A673 (cell line): ENCODE measurements at regions not wholly inside any gene's neighbourhood (a gene's known extent, or its start where the extent isn't known, plus 50 kb on each side); places are given as distances from the start of the nearest gene placed in this dataset.

Experiments used
- BruUV-seq: library from RNA; stranded (reverse); fragments of 400-500 nt; replicated peaks from 2 replicates; lab custom pipeline; 2021; lab: Mats Ljungman, UMichigan
- CTCF ChIA-PET: fragments of 300-600 bp; sonication (Branson Sonifier 250); formaldehyde crosslinking; loops from one replicate; lab custom pipeline; 2022; ENCODE audit warnings: antibody characterized with exemption; lab: Charles Lee
- POLR2A ChIA-PET: fragments of 300-600 bp; sonication (Branson Sonifier 250); formaldehyde crosslinking; loops from one replicate; lab custom pipeline; 2022; ENCODE audit warnings: antibody characterized with exemption; ENCODE audit not compliant: low non-redundant PET; lab: Charles Lee
- DNase-seq: peaks from one replicate; pipeline ENCODE4 v3.0.0-alpha.2; 2015; ENCODE audit warnings: low spot score
- H3K27ac ChIP-seq: fragments of 200-600 bp; sonication (generic); 2 replicates; pipeline ENCODE4 v1.5.1; 2016; ENCODE audit warnings: mixed run types, low read depth, mild to moderate bottlenecking, mixed read lengths, antibody characterized with exemption, low read length; ENCODE audit not compliant: poor library complexity, severe bottlenecking
- H3K27me3 ChIP-seq: fragments of 200-600 bp; sonication (generic); replicated peaks from 2 replicates; pipeline ENCODE4 v1.6.1; 2017; ENCODE audit warnings: mixed run types, low read depth, mild to moderate bottlenecking, mixed read lengths, antibody characterized with exemption, low read length; ENCODE audit not compliant: insufficient read depth, poor library complexity
- H3K36me3 ChIP-seq: fragments of 200-600 bp; sonication (generic); 2 replicates; pipeline ENCODE4 v1.6.1; 2016; ENCODE audit warnings: mixed run types, mild to moderate bottlenecking, mixed read lengths, antibody characterized with exemption, low read length; ENCODE audit not compliant: insufficient read depth, poor library complexity, severe bottlenecking
- H3K4me1 ChIP-seq: fragments of 200-600 bp; sonication (generic); 2 replicates; pipeline ENCODE4 v1.6.1; 2017; ENCODE audit warnings: mixed run types, mild to moderate bottlenecking, mixed read lengths, antibody characterized with exemption, low read length; ENCODE audit not compliant: insufficient read depth, poor library complexity, severe bottlenecking
- H3K4me3 ChIP-seq: fragments of 200-600 bp; sonication (generic); 2 replicates; pipeline ENCODE4 v1.5.1; 2016; ENCODE audit warnings: low read depth, mixed run types, mild to moderate bottlenecking, mixed read lengths, low read length; ENCODE audit not compliant: poor library complexity, severe bottlenecking
- H3K9me3 ChIP-seq: fragments of 200-600 bp; sonication (generic); 2 replicates; pipeline ENCODE4 v1.6.1; 2016; ENCODE audit warnings: mixed run types, low read depth, mild to moderate bottlenecking, mixed read lengths, antibody characterized with exemption, low read length; ENCODE audit not compliant: poor library complexity, severe bottlenecking
- EZH2 ChIP-seq: fragments of 200-600 bp; sonication (generic); IDR thresholded peaks from 2 replicates; pipeline ENCODE4 v1.6.1; 2017; ENCODE audit warnings: borderline replicate concordance, low read depth, mild to moderate bottlenecking, mixed read lengths, antibody characterized with exemption, low read length; ENCODE audit not compliant: poor library complexity, severe bottlenecking
- intact Hi-C: fragments of 100-400 bp; cut with micrococcal nuclease; formaldehyde crosslinking; loops from one replicate; pipeline ENCODE4 v1.10.0; 2022; ENCODE audit not compliant: unreplicated experiment
- TF ChIP-seq, protein P1 (sequence below): fragments of 300-800, 200-600 bp; sonication (generic); conservative IDR thresholded peaks from 2 replicates; pipeline ENCODE4 v1.5.1; 2017; ENCODE audit warnings: low read depth, mild to moderate bottlenecking, antibody characterized with exemption, low read length, moderate library complexity, mixed read lengths

DNA sequence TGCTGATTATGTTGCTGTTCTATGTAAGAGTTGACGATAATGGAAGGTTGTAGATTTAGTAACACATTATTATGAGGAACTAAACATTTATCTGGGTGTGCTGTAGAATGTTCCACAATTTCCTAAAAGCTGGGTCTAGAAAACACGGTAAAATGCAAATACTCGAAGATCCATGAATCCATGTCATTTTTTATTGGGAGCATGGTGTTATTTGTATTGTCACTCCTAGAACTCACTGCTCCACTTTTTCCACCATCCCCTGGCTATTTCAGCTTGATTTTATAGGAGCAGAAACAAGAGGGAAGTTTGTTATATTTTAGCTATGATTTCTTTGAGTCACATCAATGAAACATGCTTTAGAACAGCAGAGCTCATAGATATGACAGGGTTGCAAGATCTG, 155.0 kb upstream of the ANK2 start:
- intact Hi-C loops: no loop called here
- no peak for DNase-seq
- ChIA-PET POLR2A (no interaction called here), CTCF (no interaction called here)
- no peaks in the 10 kb centered on the region for H3K27me3 ChIP-seq
- no peak overlapping the region for H3K27ac ChIP-seq
- H3K4me1 ChIP-seq: peaks cover 18% of the 10 kb centered on the region
- no TSS peak for BruUV-seq
- no peaks in the 10 kb centered on the region for H3K36me3 ChIP-seq
- TF ChIP-seq, protein P1, sequence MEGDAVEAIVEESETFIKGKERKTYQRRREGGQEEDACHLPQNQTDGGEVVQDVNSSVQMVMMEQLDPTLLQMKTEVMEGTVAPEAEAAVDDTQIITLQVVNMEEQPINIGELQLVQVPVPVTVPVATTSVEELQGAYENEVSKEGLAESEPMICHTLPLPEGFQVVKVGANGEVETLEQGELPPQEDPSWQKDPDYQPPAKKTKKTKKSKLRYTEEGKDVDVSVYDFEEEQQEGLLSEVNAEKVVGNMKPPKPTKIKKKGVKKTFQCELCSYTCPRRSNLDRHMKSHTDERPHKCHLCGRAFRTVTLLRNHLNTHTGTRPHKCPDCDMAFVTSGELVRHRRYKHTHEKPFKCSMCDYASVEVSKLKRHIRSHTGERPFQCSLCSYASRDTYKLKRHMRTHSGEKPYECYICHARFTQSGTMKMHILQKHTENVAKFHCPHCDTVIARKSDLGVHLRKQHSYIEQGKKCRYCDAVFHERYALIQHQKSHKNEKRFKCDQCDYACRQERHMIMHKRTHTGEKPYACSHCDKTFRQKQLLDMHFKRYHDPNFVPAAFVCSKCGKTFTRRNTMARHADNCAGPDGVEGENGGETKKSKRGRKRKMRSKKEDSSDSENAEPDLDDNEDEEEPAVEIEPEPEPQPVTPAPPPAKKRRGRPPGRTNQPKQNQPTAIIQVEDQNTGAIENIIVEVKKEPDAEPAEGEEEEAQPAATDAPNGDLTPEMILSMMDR: no peak
- TF ChIP-seq EZH2: no peak
- no peaks in the 10 kb centered on the region for H3K9me3 ChIP-seq
- no peak overlapping the region for H3K4me3 ChIP-seq

DNA sequence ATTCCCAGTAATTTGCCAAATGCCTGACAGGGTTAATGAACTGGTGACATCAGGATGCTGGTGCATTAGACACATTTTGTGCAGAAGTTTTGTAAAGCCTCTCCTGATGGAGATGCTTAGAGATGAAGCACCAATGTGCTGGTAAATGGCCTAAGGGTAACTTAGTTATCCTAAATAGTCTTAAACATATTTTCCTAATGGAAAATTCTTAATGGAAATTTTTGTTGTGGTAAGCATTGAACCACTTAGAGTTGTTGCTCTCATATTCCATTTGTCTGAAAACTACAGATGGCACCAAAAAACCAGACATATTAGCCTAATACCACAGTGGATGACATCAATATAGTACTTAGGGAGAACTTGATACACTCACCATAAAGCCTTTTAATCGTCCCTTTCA, 154.5 kb upstream of the ANK2 start:
- CTCF ChIA-PET: no interaction called here
- no peaks in the 10 kb centered on the region for H3K36me3 ChIP-seq
- H3K27me3 ChIP-seq: no peaks in the 10 kb centered on the region
- TF ChIP-seq, protein P1: no peak
- TF ChIP-seq EZH2: no peak
- BruUV-seq: no TSS peak
- H3K4me1 ChIP-seq: peaks cover 15% of the 10 kb centered on the region
- no peak overlapping the region for H3K4me3 ChIP-seq
- no peak overlapping the region for H3K27ac ChIP-seq
- no peak for DNase-seq
- H3K9me3 ChIP-seq: no peaks in the 10 kb centered on the region
- intact Hi-C loops: no loop called here
- POLR2A ChIA-PET: no interaction called here

- H3K9me3 ChIP-seq: no peaks in the 10 kb centered on the region
- ChIA-PET CTCF (no interaction called here), POLR2A (no interaction called here)
- no peaks in the 10 kb centered on the region for H3K36me3 ChIP-seq
- intact Hi-C loops: no loop called here
- no peaks in the 10 kb centered on the region for H3K27me3 ChIP-seq
- no peak for TF ChIP-seq EZH2
- TF ChIP-seq, protein P1: no peak
- no peak for DNase-seq
- H3K27ac ChIP-seq: no peak overlapping the region
- no TSS peak for BruUV-seq
- H3K4me1 ChIP-seq: peaks cover 10% of the 10 kb centered on the region
- no peak overlapping the region for H3K4me3 ChIP-seq
These were observed 153.4 kb upstream of the ANK2 start for GRCh38 chr4:112895811-112896608.
